ENCODE measurements at regions not wholly inside any gene's neighbourhood (a gene's known extent, or its start where the extent isn't known, plus 50 kb on each side); places are given as distances from the start of the nearest gene placed in this dataset.

DNA sequence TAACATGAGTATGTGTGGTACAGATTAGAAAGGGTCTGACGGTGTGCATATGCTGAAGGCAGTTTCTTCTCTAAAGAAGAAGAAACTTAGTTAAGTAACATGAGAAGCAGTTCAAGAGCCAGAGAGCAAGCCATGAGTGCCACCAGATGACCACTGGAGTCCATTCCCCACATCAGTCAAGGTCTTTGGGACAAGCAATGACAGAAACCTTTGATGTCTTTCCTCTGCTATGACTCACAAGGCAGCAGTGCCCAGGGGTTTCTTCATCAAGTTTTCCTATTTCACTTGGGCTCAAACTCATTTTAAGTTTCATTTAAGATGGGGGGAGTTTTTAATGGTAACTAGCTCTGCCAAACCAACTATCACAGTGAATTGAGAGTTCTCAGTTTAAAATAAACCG lies 303.8 kb upstream of the TBX18 start:
- H3K9me3 Mint-ChIP-seq (ENCODE audit: unreplicated experiment) = no peaks in the 10 kb centered on the region
- H3K36me3 ChIP-seq (ENCODE audit: control insufficient read depth, insufficient read depth, low read length) = no peaks in the 10 kb centered on the region

DNA sequence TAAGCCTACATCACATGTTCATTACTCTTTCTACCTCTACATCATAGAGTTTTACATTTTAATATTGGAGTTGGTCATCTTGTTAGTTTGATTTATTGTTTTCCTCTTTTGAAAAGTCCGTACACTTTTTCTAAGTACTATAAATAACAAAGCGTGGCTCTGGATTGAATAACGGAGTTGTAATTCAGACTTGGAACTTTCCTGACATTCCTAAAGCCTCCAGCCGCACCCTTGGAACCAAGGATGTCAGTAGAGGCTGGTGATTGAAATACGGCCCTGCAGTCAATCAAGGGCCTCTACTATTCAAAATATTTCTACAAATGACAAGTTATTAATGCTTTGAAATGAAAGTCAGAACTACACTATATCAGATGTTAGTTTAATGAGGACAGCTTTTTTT lies 301.9 kb upstream of the TBX18 start:
- Histone ChIP-seq H3K4me3 (ENCODE audit: low read depth, low read length) (no peak overlapping the region), H3K27me3 (replicated peaks; ENCODE audit: control insufficient read depth, insufficient read depth, low read length) (no peaks in the 10 kb centered on the region), H3K36me3 (ENCODE audit: control insufficient read depth, insufficient read depth, low read length) (no peaks in the 10 kb centered on the region), H3K9me3 (no peaks in the 10 kb centered on the region), H3K4me1 (0 out of 2 replicates have a peak, but pooled peaks cover 5% of the 10 kb centered on the region)
- no peak for DNase-seq
- Mint-ChIP-seq H3K4me1 (ENCODE audit: low read depth, unreplicated experiment) (peaks cover 10% of the 10 kb centered on the region), H3K36me3 (ENCODE audit: insufficient read depth, unreplicated experiment) (no peaks in the 10 kb centered on the region), H3K9me3 (ENCODE audit: unreplicated experiment) (no peaks in the 10 kb centered on the region), H3K27me3 (ENCODE audit: insufficient read depth, unreplicated experiment) (no peaks in the 10 kb centered on the region), H3K4me3 (ENCODE audit: unreplicated experiment) (no peak overlapping the region), H3K27ac (ENCODE audit: unreplicated experiment) (no peak overlapping the region)
- TF ChIP-seq, protein P1, sequence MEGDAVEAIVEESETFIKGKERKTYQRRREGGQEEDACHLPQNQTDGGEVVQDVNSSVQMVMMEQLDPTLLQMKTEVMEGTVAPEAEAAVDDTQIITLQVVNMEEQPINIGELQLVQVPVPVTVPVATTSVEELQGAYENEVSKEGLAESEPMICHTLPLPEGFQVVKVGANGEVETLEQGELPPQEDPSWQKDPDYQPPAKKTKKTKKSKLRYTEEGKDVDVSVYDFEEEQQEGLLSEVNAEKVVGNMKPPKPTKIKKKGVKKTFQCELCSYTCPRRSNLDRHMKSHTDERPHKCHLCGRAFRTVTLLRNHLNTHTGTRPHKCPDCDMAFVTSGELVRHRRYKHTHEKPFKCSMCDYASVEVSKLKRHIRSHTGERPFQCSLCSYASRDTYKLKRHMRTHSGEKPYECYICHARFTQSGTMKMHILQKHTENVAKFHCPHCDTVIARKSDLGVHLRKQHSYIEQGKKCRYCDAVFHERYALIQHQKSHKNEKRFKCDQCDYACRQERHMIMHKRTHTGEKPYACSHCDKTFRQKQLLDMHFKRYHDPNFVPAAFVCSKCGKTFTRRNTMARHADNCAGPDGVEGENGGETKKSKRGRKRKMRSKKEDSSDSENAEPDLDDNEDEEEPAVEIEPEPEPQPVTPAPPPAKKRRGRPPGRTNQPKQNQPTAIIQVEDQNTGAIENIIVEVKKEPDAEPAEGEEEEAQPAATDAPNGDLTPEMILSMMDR (IDR thresholded peaks at IDR 0.05; ENCODE audit: insufficient read depth in 1 of 2, low read depth in 1 of 2, low read length in 1 of 2, severe bottlenecking in 1 of 2, unreplicated experiment in 1 of 2) = no peak
- ChIA-PET POLR2A (no interaction called here), CTCF (no interaction called here)
- BruUV-seq (replicated peaks) = no TSS peak
- intact Hi-C loops (cut with micrococcal nuclease; ENCODE audit: unreplicated experiment) = no loop called here

More for the DNA sequence above, 303.8 kb upstream of the TBX18 start:
- POLR2A ChIA-PET = no interaction called here
- BruUV-seq (replicated peaks) = no TSS peak
- Histone ChIP-seq H3K9me3 (no peaks in the 10 kb centered on the region), H3K4me3 (ENCODE audit: low read depth, low read length) (no peak overlapping the region), H3K27me3 (replicated peaks; ENCODE audit: control insufficient read depth, insufficient read depth, low read length) (no peaks in the 10 kb centered on the region), H3K4me1 (0 out of 2 replicates have a peak, but pooled peaks cover 5% of the 10 kb centered on the region)
- intact Hi-C loops (cut with micrococcal nuclease; ENCODE audit: unreplicated experiment) = no loop called here
- Mint-ChIP-seq H3K36me3 (ENCODE audit: insufficient read depth, unreplicated experiment) (no peaks in the 10 kb centered on the region), H3K27ac (ENCODE audit: unreplicated experiment) (no peak overlapping the region), H3K4me1 (ENCODE audit: low read depth, unreplicated experiment) (peaks cover 6% of the 10 kb centered on the region), H3K27me3 (ENCODE audit: insufficient read depth, unreplicated experiment) (no peaks in the 10 kb centered on the region), H3K4me3 (ENCODE audit: unreplicated experiment) (no peak overlapping the region)
- TF ChIP-seq, protein P1 (IDR thresholded peaks at IDR 0.05; ENCODE audit: insufficient read depth in 1 of 2, low read depth in 1 of 2, low read length in 1 of 2, severe bottlenecking in 1 of 2, unreplicated experiment in 1 of 2) = no peak
- no peak for DNase-seq
- CTCF ChIA-PET = no interaction called here

DNA sequence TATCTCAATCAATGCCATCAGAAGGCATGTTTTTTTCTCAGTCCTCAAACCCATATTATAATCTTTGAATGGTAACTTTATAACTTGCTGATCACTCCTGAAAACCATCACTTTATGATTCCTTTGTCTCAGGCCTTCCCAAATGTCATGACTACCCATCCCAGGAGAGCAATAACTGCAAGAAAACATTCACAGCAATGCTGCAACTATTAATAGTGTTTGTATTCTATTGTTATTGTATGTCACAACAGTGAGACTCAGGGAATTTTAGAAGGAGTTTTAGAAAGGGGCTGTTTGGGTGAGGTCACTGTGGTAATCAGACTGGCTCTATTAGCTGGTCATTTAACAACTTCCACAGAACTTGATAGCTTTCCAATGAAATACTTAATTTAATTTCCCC lies 301.4 kb upstream of the TBX18 start:
- intact Hi-C loops (cut with micrococcal nuclease; ENCODE audit: unreplicated experiment) = no loop called here
- Histone ChIP-seq H3K27me3 (replicated peaks; ENCODE audit: control insufficient read depth, insufficient read depth, low read length) (no peaks in the 10 kb centered on the region), H3K4me1 (0 out of 2 replicates have a peak, but pooled peaks cover 5% of the 10 kb centered on the region), H3K36me3 (ENCODE audit: control insufficient read depth, insufficient read depth, low read length) (no peaks in the 10 kb centered on the region), H3K9me3 (no peaks in the 10 kb centered on the region), H3K4me3 (ENCODE audit: low read depth, low read length) (no peak overlapping the region)
- DNase-seq = no peak
- H3K9me3 Mint-ChIP-seq (ENCODE audit: unreplicated experiment) = no peaks in the 10 kb centered on the region
- ChIA-PET CTCF (no interaction called here), POLR2A (no interaction called here)
- H3K4me3 Mint-ChIP-seq (ENCODE audit: unreplicated experiment) = no peak overlapping the region
- no TSS peak for BruUV-seq (replicated peaks)
- H3K27me3 Mint-ChIP-seq (ENCODE audit: insufficient read depth, unreplicated experiment) = no peaks in the 10 kb centered on the region
- no peaks in the 10 kb centered on the region for H3K36me3 Mint-ChIP-seq (ENCODE audit: insufficient read depth, unreplicated experiment)
- H3K27ac Mint-ChIP-seq (ENCODE audit: unreplicated experiment) = no peak overlapping the region
- peaks cover 10% of the 10 kb centered on the region for H3K4me1 Mint-ChIP-seq (ENCODE audit: low read depth, unreplicated experiment)
- TF ChIP-seq, protein P1 (IDR thresholded peaks at IDR 0.05; ENCODE audit: insufficient read depth in 1 of 2, low read depth in 1 of 2, low read length in 1 of 2, severe bottlenecking in 1 of 2, unreplicated experiment in 1 of 2) = no peak
